Smooth muscle cell (in vitro differentiated cells): ENCODE measurements at regions not wholly inside any gene's neighbourhood (a gene's known extent, or its start where the extent isn't known, plus 50 kb on each side); places are given as distances from the start of the nearest gene placed in this dataset.

Experiments used
- DNase-seq: peaks from one replicate; lab custom pipeline; 2025; ENCODE audit not compliant: unreplicated experiment; lab: John Stamatoyannopoulos, UW
- H2AFZ ChIP-seq: fragments of 200-600 bp; sonication (generic); 2 replicates; pipeline ENCODE4 v1.6.0; 2016; ENCODE audit warnings: antibody characterized with exemption, low read depth, mild to moderate bottlenecking
- H3F3A ChIP-seq: fragments of 200-600 bp; sonication (generic); 2 replicates; pipeline ENCODE4 v1.6.0; 2017; ENCODE audit warnings: antibody characterized with exemption, low read depth
- H3K27ac ChIP-seq: fragments of 200-600 bp; sonication (generic); 2 replicates; pipeline ENCODE4 v1.5.1; 2016; ENCODE audit warnings: low read depth, mild to moderate bottlenecking
- H3K27me3 ChIP-seq: fragments of 200-600 bp; sonication (generic); 2 replicates; pipeline ENCODE4 v1.6.1; 2016; ENCODE audit warnings: low read depth, mild to moderate bottlenecking
- H3K36me3 ChIP-seq: fragments of 200-600 bp; sonication (generic); 2 replicates; pipeline ENCODE4 v1.5.1; 2016; ENCODE audit warnings: low read depth
- H3K4me1 ChIP-seq: fragments of 200-600 bp; sonication (generic); 2 replicates; pipeline ENCODE4 v1.5.1; 2016; ENCODE audit warnings: low read depth
- H3K4me2 ChIP-seq: fragments of 200-600 bp; sonication (generic); 2 replicates; pipeline ENCODE4 v1.6.0; 2016; ENCODE audit warnings: mild to moderate bottlenecking
- H3K4me3 ChIP-seq: fragments of 200-600 bp; sonication (generic); 2 replicates; pipeline ENCODE4 v1.5.1; 2016; ENCODE audit warnings: mild to moderate bottlenecking
- H3K79me2 ChIP-seq: fragments of 200-600 bp; sonication (generic); 2 replicates; pipeline ENCODE4 v1.6.0; 2016; ENCODE audit warnings: low read depth, mild to moderate bottlenecking
- H3K9ac ChIP-seq: fragments of 200-600 bp; sonication (generic); 2 replicates; pipeline ENCODE4 v1.6.0; 2016; ENCODE audit warnings: low read depth
- H3K9me3 ChIP-seq: fragments of 200-600 bp; sonication (generic); replicated peaks from 2 replicates; pipeline ENCODE4 v1.5.1; 2016; ENCODE audit warnings: low read depth
- H4K20me1 ChIP-seq: fragments of 200-600 bp; sonication (generic); 2 replicates; pipeline ENCODE4 v1.6.0; 2016; ENCODE audit warnings: low read depth
- CTCF ChIP-seq: fragments of 200-600 bp; sonication (generic); IDR thresholded peaks from 2 replicates; pipeline ENCODE4 v1.5.1; 2017; ENCODE audit warnings: borderline replicate concordance, mild to moderate bottlenecking, antibody characterized with exemption; ENCODE audit not compliant: insufficient read depth, poor library complexity, severe bottlenecking
- WGBS: methylation state at CpG from one replicate; pipeline ENCODE4 v1.1.7; 2016; ENCODE audit warnings: low lambda C conversion rate; 5-methylcytosine and 5-hydroxymethylcytosine counted together

- no peaks in the 10 kb centered on the region for H3K79me2 ChIP-seq
- H3K27me3 ChIP-seq, result no peaks in the 10 kb centered on the region
- H3K9ac ChIP-seq, result no peak overlapping the region
- H3K4me1 ChIP-seq, result no peaks in the 10 kb centered on the region
- no peaks in the 10 kb centered on the region for H3F3A ChIP-seq
- no peaks in the 10 kb centered on the region for H3K9me3 ChIP-seq
- TF ChIP-seq CTCF, result no peak
- H4K20me1 ChIP-seq, result no peaks in the 10 kb centered on the region
- 93% methylated on average over 2 of the region's 2 CpGs for WGBS
- no peak overlapping the region for H3K4me2 ChIP-seq
- no peak overlapping the region for H2AFZ ChIP-seq
- no peak for DNase-seq
- no peak overlapping the region for H3K4me3 ChIP-seq
- no peaks in the 10 kb centered on the region for H3K36me3 ChIP-seq
- H3K27ac ChIP-seq, result no peak overlapping the region
Measured at GRCh38 chr1:67918067-67918466, 84.8 kb upstream of the GNG12 start.

DNA sequence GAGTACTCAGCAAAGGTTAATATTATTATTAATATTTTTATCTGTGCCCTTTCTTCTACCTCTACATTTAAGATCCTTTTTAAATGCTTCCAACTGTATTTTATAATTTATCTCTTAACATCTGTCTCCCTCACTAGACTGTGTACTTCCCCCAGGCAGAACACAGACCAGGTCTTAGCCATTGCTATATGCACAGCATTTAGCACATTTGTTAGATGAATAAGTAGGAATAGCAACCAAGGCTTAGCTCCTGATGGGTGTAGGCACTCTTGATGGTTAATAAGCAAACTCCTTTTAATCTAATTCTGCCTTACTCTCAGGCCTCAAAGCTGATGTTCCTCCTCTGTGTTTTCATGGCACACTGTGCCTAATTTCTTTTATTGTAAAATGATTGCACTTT is 83.7 kb upstream of the GNG12 start:
- Histone ChIP-seq H3K4me3 (no peak overlapping the region), H3K4me2 (no peak overlapping the region), H3K9me3 (no peaks in the 10 kb centered on the region), H3K79me2 (no peaks in the 10 kb centered on the region), H3K4me1 (no peaks in the 10 kb centered on the region), H4K20me1 (no peaks in the 10 kb centered on the region), H3K36me3 (no peaks in the 10 kb centered on the region), H3K9ac (no peak overlapping the region), H3F3A (no peaks in the 10 kb centered on the region), H3K27ac (no peak overlapping the region), H2AFZ (no peak overlapping the region), H3K27me3 (no peaks in the 10 kb centered on the region)
- no peak for TF ChIP-seq CTCF
- DNase-seq, result no peak

DNA sequence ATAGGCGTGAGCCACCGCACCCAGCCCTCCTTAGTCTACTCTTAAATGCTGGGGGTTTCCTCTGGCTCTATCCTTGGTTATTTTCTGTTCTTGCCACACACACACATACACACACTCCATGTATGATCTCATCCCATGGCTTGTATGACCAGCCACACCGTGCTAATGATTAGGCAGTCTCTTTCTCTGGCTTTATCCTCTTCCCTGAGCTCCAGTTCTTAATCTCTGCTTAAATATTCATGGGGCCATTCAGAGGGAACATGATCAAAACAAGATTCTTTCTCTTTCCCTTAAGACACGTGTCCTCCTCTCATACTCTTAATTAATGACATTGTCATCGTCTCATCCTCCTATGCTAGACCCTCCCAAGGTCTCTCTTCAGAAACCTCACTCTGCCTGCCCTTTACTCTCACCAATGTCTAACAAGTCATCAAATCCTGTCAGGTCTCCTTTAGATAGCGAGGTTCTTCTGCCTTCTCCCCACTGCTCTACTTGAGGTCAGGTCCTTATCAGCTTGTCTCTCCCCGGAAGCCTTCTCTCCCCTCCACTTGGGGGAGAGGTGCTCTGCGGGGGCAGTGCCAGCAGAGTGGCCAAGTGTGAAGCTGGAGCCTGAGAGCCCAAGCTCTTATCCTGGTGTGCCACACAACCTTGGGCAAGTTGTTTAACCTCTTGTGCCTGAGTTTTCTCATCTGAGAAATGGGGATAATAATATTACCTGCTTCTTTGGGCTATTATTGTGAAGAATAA is 83.0 kb upstream of the GNG12 start:
- H3K36me3 ChIP-seq, result no peaks in the 10 kb centered on the region
- no peak overlapping the region for H3K27ac ChIP-seq
- no peak overlapping the region for H2AFZ ChIP-seq
- H3F3A ChIP-seq, result no peaks in the 10 kb centered on the region
- WGBS, result 89% methylated on average over 8 of the region's 8 CpGs
- no peaks in the 10 kb centered on the region for H4K20me1 ChIP-seq
- TF ChIP-seq CTCF, result no peak
- no peaks in the 10 kb centered on the region for H3K9me3 ChIP-seq
- no peaks in the 10 kb centered on the region for H3K4me1 ChIP-seq
- H3K9ac ChIP-seq, result no peak overlapping the region
- no peaks in the 10 kb centered on the region for H3K27me3 ChIP-seq
- H3K4me3 ChIP-seq, result no peak overlapping the region
- DNase-seq, result no peak
- H3K4me2 ChIP-seq, result no peak overlapping the region
- no peaks in the 10 kb centered on the region for H3K79me2 ChIP-seq

DNA sequence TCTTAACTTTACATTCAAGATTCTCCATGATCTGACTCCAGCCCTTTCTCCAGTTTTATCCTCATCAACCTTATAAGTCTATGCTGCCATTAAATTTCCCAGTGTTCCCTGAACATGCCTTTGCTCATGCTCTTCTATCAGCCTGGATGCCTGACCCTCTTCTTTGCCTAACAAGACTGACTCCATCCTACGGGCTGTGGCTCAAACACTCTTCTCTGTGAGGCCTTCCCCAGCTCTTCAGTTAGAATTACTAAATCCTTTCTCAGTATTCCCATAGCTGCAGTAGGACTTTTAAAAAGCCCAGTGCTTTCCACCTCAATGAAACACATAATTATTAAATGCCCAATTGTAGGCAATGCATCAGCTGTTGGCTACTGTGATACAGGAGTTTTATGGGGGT is 76.5 kb upstream of the GNG12 start:
- Histone ChIP-seq H3K9ac (no peak overlapping the region), H3K79me2 (no peaks in the 10 kb centered on the region), H3K9me3 (no peaks in the 10 kb centered on the region), H3K4me3 (no peak overlapping the region), H3K27me3 (no peaks in the 10 kb centered on the region), H3F3A (no peaks in the 10 kb centered on the region), H3K4me2 (no peak overlapping the region), H4K20me1 (no peaks in the 10 kb centered on the region), H3K27ac (no peak overlapping the region), H3K4me1 (peaks cover 8% of the 10 kb centered on the region), H3K36me3 (no peaks in the 10 kb centered on the region), H2AFZ (no peak overlapping the region)
- TF ChIP-seq CTCF, result no peak
- DNase-seq, result no peak
- 93% methylated on average over 1 of the region's 1 CpG for WGBS
